B cell (primary cell): ENCODE measurements at regions not wholly inside any gene's neighbourhood (a gene's known extent, or its start where the extent isn't known, plus 50 kb on each side); places are given as distances from the start of the nearest gene placed in this dataset.

Experiments
- ATAC-seq: fragments of 200-7000 bp; cut with Tn5 transposase; one replicate; pipeline ENCODE4 v1.10.0; 2021; ENCODE audit warnings: low read depth, mild to moderate bottlenecking, moderate number of reproducible peaks, moderate library complexity
- CTCF ChIA-PET: fragments of 350-600 bp; sonication (Branson Sonifier 250); formaldehyde crosslinking; loops from one replicate; lab custom pipeline; 2021; ENCODE audit warnings: antibody characterized with exemption, inconsistent platforms; lab: Charles Lee
- POLR2A ChIA-PET: fragments of 350-600 bp; sonication (Branson Sonifier 250); formaldehyde crosslinking; loops from one replicate; lab custom pipeline; 2021; ENCODE audit warnings: antibody characterized with exemption; lab: Charles Lee
- DNase-seq: peaks from one replicate; pipeline ENCODE4 v3.0.0; 2013
- H2AFZ ChIP-seq: 2 replicates; pipeline ENCODE4 v1.6.1; 2012; ENCODE audit warnings: mild to moderate bottlenecking, low read depth, low read length; ENCODE audit not compliant: insufficient read depth, poor library complexity, severe bottlenecking
- H3K27ac ChIP-seq, 2 donors: 1 replicate in 1 of 2; 2 replicates in 1 of 2; pipeline ENCODE4 v1.5.1; 2012 to 2013; ENCODE audit warnings: low read length in 2 of 2, mild to moderate bottlenecking in 2 of 2, moderate library complexity in 1 of 2
- H3K27me3 ChIP-seq, 4 experiments: fragments of 200-600 bp in 1 of 4; sonication (generic) in 1 of 4; replicated peaks in 1 of 4; 1 replicate in 2 of 4; 2 replicates in 2 of 4; pipeline versions ENCODE4 v1.6.1 to v1.7.0; 2013 to 2016; ENCODE audit warnings: low read length in 3 of 4, mild to moderate bottlenecking in 2 of 4, mixed read lengths in 1 of 4, moderate library complexity in 1 of 4; ENCODE audit not compliant: insufficient read depth in 4 of 4, control insufficient read depth in 3 of 4; ENCODE audit errors: control extremely low read depth in 1 of 4
- H3K36me3 ChIP-seq, 2 experiments: replicated peaks in 1 of 2; 1 replicate in 1 of 2; 2 replicates in 1 of 2; pipeline versions ENCODE4 v1.6.1 to v1.7.1; 2013; ENCODE audit warnings: low read length in 1 of 2; ENCODE audit not compliant: insufficient read depth in 2 of 2, control insufficient read depth in 1 of 2; ENCODE audit errors: control extremely low read depth in 1 of 2, extremely low read depth in 1 of 2
- H3K4me1 ChIP-seq, 2 donors: fragments of 200-600 bp in 1 of 2; sonication (generic) in 1 of 2; 1 replicate in 1 of 2; 2 replicates in 1 of 2; pipeline versions ENCODE4 v1.5.1 to v1.6.1; 2013 to 2017; ENCODE audit warnings: low read length in 2 of 2; ENCODE audit not compliant: control insufficient read depth in 2 of 2, insufficient read depth in 2 of 2
- H3K4me2 ChIP-seq: replicated peaks from 2 replicates; pipeline ENCODE3; 2012; ENCODE audit warnings: mild to moderate bottlenecking, low read depth, low read length; ENCODE audit not compliant: poor library complexity, severe bottlenecking
- H3K4me3 ChIP-seq, 5 experiments: fragments of 200-600 bp in 1 of 5; sonication (generic) in 1 of 5; 1 replicate in 3 of 5; 2 replicates in 2 of 5; pipeline versions ENCODE4 v1.5.1 to v1.7.0; 2011 to 2016; ENCODE audit warnings: low read length in 4 of 5, mild to moderate bottlenecking in 4 of 5, low read depth in 2 of 5, control low read depth in 1 of 5, moderate library complexity in 1 of 5; ENCODE audit not compliant: insufficient read depth in 1 of 5; ENCODE audit errors: control extremely low read depth in 1 of 5, extremely low read depth in 1 of 5
- H3K79me2 ChIP-seq: fragments of 200-600 bp; sonication (generic); one replicate; pipeline ENCODE4 v1.6.0; 2016; ENCODE audit warnings: low read length; ENCODE audit not compliant: control insufficient read depth, insufficient read depth
- H3K9ac ChIP-seq: fragments of 200-600 bp; sonication (generic); 2 replicates; pipeline ENCODE4 v1.6.1; 2017; ENCODE audit warnings: mild to moderate bottlenecking, low read length, moderate library complexity
- H3K9me3 ChIP-seq, 3 donors: one replicate each; pipeline versions ENCODE4 v1.6.1 to v1.7.1; 2013; ENCODE audit warnings: low read length in 2 of 3; ENCODE audit not compliant: control insufficient read depth in 2 of 3, insufficient read depth in 1 of 3; ENCODE audit errors: control extremely low read depth in 1 of 3
- H4K20me1 ChIP-seq: 2 replicates; pipeline ENCODE4 v1.6.0; 2012; ENCODE audit warnings: mild to moderate bottlenecking, low read length; ENCODE audit not compliant: insufficient read depth, control insufficient read depth, poor library complexity, severe bottlenecking
- H3K27ac Mint-ChIP-seq: one replicate; pipeline ENCODE4 v1.8.0; 2021; ENCODE audit warnings: mixed read lengths
- H3K27me3 Mint-ChIP-seq: one replicate; pipeline ENCODE4 v1.8.0; 2021; ENCODE audit warnings: mixed read lengths
- H3K4me1 Mint-ChIP-seq: one replicate; pipeline ENCODE4 v1.8.0; 2021; ENCODE audit warnings: mixed read lengths
- H3K4me3 Mint-ChIP-seq: one replicate; pipeline ENCODE4 v1.8.0; 2021; ENCODE audit warnings: mixed read lengths
- H3K9me3 Mint-ChIP-seq: one replicate; pipeline ENCODE4 v1.8.0; 2022; ENCODE audit warnings: mixed read lengths; ENCODE audit not compliant: insufficient read depth
- CTCF ChIP-seq: fragments of 200-600 bp; IDR thresholded peaks from one replicate; pipeline ENCODE4 v1.8.0; 2022; ENCODE audit warnings: antibody characterized with exemption, mild to moderate bottlenecking
- EZH2 ChIP-seq: IDR thresholded peaks from 2 replicates; pipeline ENCODE4 v1.6.1; 2012; ENCODE audit warnings: borderline replicate concordance, low read depth, mild to moderate bottlenecking, moderate library complexity, low read length; ENCODE audit not compliant: insufficient read depth, poor library complexity, severe bottlenecking
- WGBS: methylation state at CpG from one replicate; pipeline ENCODE4 v1.1.5; 2013; ENCODE audit warnings: missing lambda C conversion rate; ENCODE audit not compliant: insufficient coverage; 5-methylcytosine and 5-hydroxymethylcytosine counted together
- intact Hi-C: fragments of 100-400 bp; cut with micrococcal nuclease; formaldehyde crosslinking; loops from one replicate; pipeline ENCODE4 v1.10.0; 2022

- WGBS, result no CpG with 5 or more reads among the region's 5 CpGs
- CTCF ChIA-PET, result interaction anchor here (1.3 kb wide), 1 partner anchor 19 kb away, joined by 3 read pairs; no protein-coding TSS in a partner anchor
- H3K4me1 Mint-ChIP-seq, result peaks cover 15% of the 10 kb centered on the region
- intact Hi-C loops, result no loop called here
- no peaks in the 10 kb centered on the region for H4K20me1 ChIP-seq
- peak overlapping the region; percentile 41 for H2AFZ ChIP-seq
- no peak overlapping the region for H3K27ac ChIP-seq
- H3K4me3 Mint-ChIP-seq, result peak overlapping the region; percentile 24
- POLR2A ChIA-PET, result no interaction called here
- DNase-seq, result no peak
- peaks cover 3 to 12% of the 10 kb centered on the region in 2 donors for H3K4me1 ChIP-seq
- H3K9ac ChIP-seq, result no peak overlapping the region
- ATAC-seq, result no peak
- TF ChIP-seq CTCF (no peak), EZH2 (no peak)
- H3K27me3 Mint-ChIP-seq, result no peaks in the 10 kb centered on the region
- H3K9me3 ChIP-seq, result peaks cover 0 to 9% (median 0%) of the 10 kb centered on the region in 3 donors
- no peaks in the 10 kb centered on the region for H3K79me2 ChIP-seq
- no peak overlapping the region for H3K4me3 ChIP-seq
- H3K27ac Mint-ChIP-seq, result no peak overlapping the region
- H3K4me2 ChIP-seq, result peak overlapping the region; percentile 14
- no peaks in the 10 kb centered on the region for H3K9me3 Mint-ChIP-seq
- no peaks in the 10 kb centered on the region for H3K36me3 ChIP-seq
- H3K27me3 ChIP-seq, result no peaks in the 10 kb centered on the region
Measured at GRCh38 chr5:6194906-6195612, 183.3 kb downstream of the MED10 start.

GRCh38 chr5:6194261-6194875 is 184.0 kb downstream of the MED10 start:
- Histone ChIP-seq H3K79me2 (no peaks in the 10 kb centered on the region), H4K20me1 (no peaks in the 10 kb centered on the region), H3K9me3 (peaks cover 0 to 9% (median 0%) of the 10 kb centered on the region in 3 donors), H3K36me3 (no peaks in the 10 kb centered on the region), H3K4me1 (peaks cover 3 to 12% of the 10 kb centered on the region in 2 donors), H3K9ac (no peak overlapping the region), H3K27me3 (no peaks in the 10 kb centered on the region), H3K4me3 (no peak overlapping the region), H2AFZ (peak overlapping the region; percentile 41), H3K4me2 (peak overlapping the region; percentile 14), H3K27ac (no peak overlapping the region)
- no peak for ATAC-seq
- ChIA-PET POLR2A (no interaction called here), CTCF (interaction anchor here (1.3 kb wide), 1 partner anchor 20 kb away, joined by 3 read pairs; no protein-coding TSS in a partner anchor)
- H3K4me3 Mint-ChIP-seq, result no peak overlapping the region
- no peaks in the 10 kb centered on the region for H3K9me3 Mint-ChIP-seq
- no peak overlapping the region for H3K27ac Mint-ChIP-seq
- H3K27me3 Mint-ChIP-seq, result no peaks in the 10 kb centered on the region
- H3K4me1 Mint-ChIP-seq, result peaks cover 18% of the 10 kb centered on the region
- no peak for TF ChIP-seq CTCF
- no peak for TF ChIP-seq EZH2
- no peak for DNase-seq
- intact Hi-C loops, result no loop called here
- 96% methylated on average over 13 of the region's 13 CpGs for WGBS
